ENCODE measurements at regions not wholly inside any gene's neighbourhood (a gene's known extent, or its start where the extent isn't known, plus 50 kb on each side); places are given as distances from the start of the nearest gene placed in this dataset.

GRCh38 chr3:163915280-163915679, 1163.0 kb downstream of the SI start:
- no peak overlapping the region for H3K27ac Mint-ChIP-seq
- H3K27me3 Mint-ChIP-seq (ENCODE audit: low read depth in 3 of 3): no peaks in the 10 kb centered on the region
- H3K4me3 Mint-ChIP-seq: no peak overlapping the region
- no peaks in the 10 kb centered on the region for H3K4me1 Mint-ChIP-seq
- Histone ChIP-seq H3K79me2 (ENCODE audit: insufficient read depth, low read length) (no peaks in the 10 kb centered on the region), H3K36me3 (replicated peaks in 1 of 2; ENCODE audit: control insufficient read depth in 1 of 2, insufficient read depth in 2 of 2, low read length in 2 of 2) (no peaks in the 10 kb centered on the region), H3K27ac (ENCODE audit: low read depth in 1 of 2, low read length in 2 of 2) (no peak overlapping the region), H3K27me3 (ENCODE audit: control insufficient read depth in 2 of 2, insufficient read depth in 2 of 2, low read length in 2 of 2) (no peaks in the 10 kb centered on the region), H3K4me3 (replicated peaks in 1 of 3; ENCODE audit: low read depth in 2 of 3, low read length in 3 of 3) (no peak overlapping the region), H3K9me3 (replicated peaks in 1 of 2; ENCODE audit: control insufficient read depth in 1 of 2, insufficient read depth in 1 of 2, low read length in 2 of 2) (no peaks in the 10 kb centered on the region), H2AFZ (ENCODE audit: insufficient read depth, low read depth, low read length, poor library complexity, severe bottlenecking) (no peak overlapping the region), H3K4me1 (ENCODE audit: control insufficient read depth in 1 of 2, insufficient read depth in 2 of 2, low read length in 2 of 2) (no peaks in the 10 kb centered on the region), H3K9ac (ENCODE audit: insufficient read depth, low read length, poor library complexity, severe bottlenecking) (no peak overlapping the region), H4K20me1 (ENCODE audit: insufficient read depth, low read length) (no peaks in the 10 kb centered on the region), H3K4me2 (replicated peaks; ENCODE audit: extremely low read depth, low read length, poor library complexity, severe bottlenecking) (no peak overlapping the region)
- no peaks in the 10 kb centered on the region for H3K36me3 Mint-ChIP-seq
- WGBS (ENCODE audit: insufficient coverage): no CpG with 5 or more reads among the region's 2 CpGs
- no peak for TF ChIP-seq CTCF (IDR thresholded peaks at IDR 0.05)
- H3K9me3 Mint-ChIP-seq: peaks cover 0 to 3% (median 0%) of the 10 kb centered on the region in 7 donors
- intact Hi-C loops (cut with micrococcal nuclease): no loop called here
- DNase-seq: no peak

- Mint-ChIP-seq H3K36me3 (no peaks in the 10 kb centered on the region), H3K4me3 (no peak overlapping the region), H3K27ac (no peak overlapping the region), H3K4me1 (no peaks in the 10 kb centered on the region), H3K27me3 (ENCODE audit: low read depth in 3 of 3) (no peaks in the 10 kb centered on the region), H3K9me3 (peaks cover 0 to 3% (median 1%) of the 10 kb centered on the region in 7 donors)
- no CpG with 5 or more reads among the region's 1 CpG for WGBS (ENCODE audit: insufficient coverage)
- no peaks in the 10 kb centered on the region for H3K79me2 ChIP-seq (ENCODE audit: insufficient read depth, low read length)
- H3K4me2 ChIP-seq (replicated peaks; ENCODE audit: extremely low read depth, low read length, poor library complexity, severe bottlenecking): no peak overlapping the region
- no peaks in the 10 kb centered on the region for H3K27me3 ChIP-seq (ENCODE audit: control insufficient read depth in 2 of 2, insufficient read depth in 2 of 2, low read length in 2 of 2)
- no peak for TF ChIP-seq CTCF (IDR thresholded peaks at IDR 0.05)
- H3K9ac ChIP-seq (ENCODE audit: insufficient read depth, low read length, poor library complexity, severe bottlenecking): no peak overlapping the region
- H2AFZ ChIP-seq (ENCODE audit: insufficient read depth, low read depth, low read length, poor library complexity, severe bottlenecking): no peak overlapping the region
- DNase-seq: no peak
- no peaks in the 10 kb centered on the region for H3K9me3 ChIP-seq (replicated peaks in 1 of 2; ENCODE audit: control insufficient read depth in 1 of 2, insufficient read depth in 1 of 2, low read length in 2 of 2)
- intact Hi-C loops (cut with micrococcal nuclease): no loop called here
- H3K36me3 ChIP-seq (replicated peaks in 1 of 2; ENCODE audit: control insufficient read depth in 1 of 2, insufficient read depth in 2 of 2, low read length in 2 of 2): no peaks in the 10 kb centered on the region
- H4K20me1 ChIP-seq (ENCODE audit: insufficient read depth, low read length): no peaks in the 10 kb centered on the region
- H3K27ac ChIP-seq (ENCODE audit: low read depth in 1 of 2, low read length in 2 of 2): no peak overlapping the region
- no peak overlapping the region for H3K4me3 ChIP-seq (replicated peaks in 1 of 3; ENCODE audit: low read depth in 2 of 3, low read length in 3 of 3)
- H3K4me1 ChIP-seq (ENCODE audit: control insufficient read depth in 1 of 2, insufficient read depth in 2 of 2, low read length in 2 of 2): no peaks in the 10 kb centered on the region
Observed at GRCh38 chr3:163914567-163914966, 1163.7 kb downstream of the SI start.

Measured in CD14-positive monocyte (primary cell).